GM12873 (cell line): ENCODE measurements at regions not wholly inside any gene's neighbourhood (a gene's known extent, or its start where the extent isn't known, plus 50 kb on each side); places are given as distances from the start of the nearest gene placed in this dataset.

Source experiments
- TF ChIP-seq, protein P1 (sequence below): IDR thresholded peaks from 2 replicates; pipeline ENCODE4 v1.5.1; 2012; ENCODE audit warnings: low read depth, mild to moderate bottlenecking, moderate library complexity, low read length, control low read depth; ENCODE audit not compliant: insufficient read depth; ENCODE audit errors: missing control alignments

DNA sequence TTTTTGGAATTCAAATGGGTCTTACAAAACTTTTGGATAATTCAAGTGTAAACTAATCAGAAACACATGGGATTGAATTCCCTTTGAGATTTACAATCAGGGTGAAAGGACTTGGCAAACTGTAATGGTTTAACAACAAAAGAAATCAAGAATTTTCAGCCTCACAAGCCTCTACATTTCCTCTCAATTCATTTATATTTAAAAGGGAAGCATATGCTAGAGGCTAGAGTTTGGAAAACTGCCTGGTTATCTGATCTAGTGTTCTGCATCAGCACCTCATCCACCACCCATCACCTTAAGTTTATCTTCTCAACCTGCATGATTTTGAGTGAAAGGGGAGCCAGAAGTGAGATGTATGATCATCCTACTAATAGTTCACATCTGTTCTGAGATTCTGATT, 120.7 kb downstream of the TES start:
- TF ChIP-seq, protein P1, sequence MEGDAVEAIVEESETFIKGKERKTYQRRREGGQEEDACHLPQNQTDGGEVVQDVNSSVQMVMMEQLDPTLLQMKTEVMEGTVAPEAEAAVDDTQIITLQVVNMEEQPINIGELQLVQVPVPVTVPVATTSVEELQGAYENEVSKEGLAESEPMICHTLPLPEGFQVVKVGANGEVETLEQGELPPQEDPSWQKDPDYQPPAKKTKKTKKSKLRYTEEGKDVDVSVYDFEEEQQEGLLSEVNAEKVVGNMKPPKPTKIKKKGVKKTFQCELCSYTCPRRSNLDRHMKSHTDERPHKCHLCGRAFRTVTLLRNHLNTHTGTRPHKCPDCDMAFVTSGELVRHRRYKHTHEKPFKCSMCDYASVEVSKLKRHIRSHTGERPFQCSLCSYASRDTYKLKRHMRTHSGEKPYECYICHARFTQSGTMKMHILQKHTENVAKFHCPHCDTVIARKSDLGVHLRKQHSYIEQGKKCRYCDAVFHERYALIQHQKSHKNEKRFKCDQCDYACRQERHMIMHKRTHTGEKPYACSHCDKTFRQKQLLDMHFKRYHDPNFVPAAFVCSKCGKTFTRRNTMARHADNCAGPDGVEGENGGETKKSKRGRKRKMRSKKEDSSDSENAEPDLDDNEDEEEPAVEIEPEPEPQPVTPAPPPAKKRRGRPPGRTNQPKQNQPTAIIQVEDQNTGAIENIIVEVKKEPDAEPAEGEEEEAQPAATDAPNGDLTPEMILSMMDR, result no peak

- TF ChIP-seq, protein P1, result no peak
Measured at GRCh38 chr7:116332766-116333165, 122.4 kb downstream of the TES start.

- TF ChIP-seq, protein P1, result no peak
Measured at GRCh38 chr7:116334555-116334954, 124.2 kb downstream of the TES start.

- TF ChIP-seq, protein P1, result no peak
Measured at GRCh38 chr7:116337018-116337417, 126.7 kb downstream of the TES start.

DNA sequence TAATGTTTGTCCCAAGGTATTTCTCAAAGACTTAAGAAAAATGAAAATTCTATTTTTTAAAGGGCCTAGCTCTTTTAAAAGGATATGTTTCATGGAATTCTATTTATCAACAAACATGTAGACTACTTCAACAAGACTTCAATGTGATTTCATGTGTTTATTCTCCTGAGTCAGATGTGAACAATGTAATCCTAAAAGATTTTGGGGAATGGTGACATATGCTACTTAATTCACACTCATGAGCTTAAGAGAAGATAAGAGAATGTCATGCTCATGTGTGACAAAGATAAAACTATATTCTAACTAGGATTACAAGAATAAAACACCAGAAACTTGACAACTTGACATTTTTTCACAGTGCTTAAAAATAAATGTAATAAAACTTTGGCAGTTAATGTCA, 127.5 kb downstream of the TES start:
- TF ChIP-seq, protein P1, result no peak

- TF ChIP-seq, protein P1, result no peak
Measured at GRCh38 chr7:116339564-116339963, 129.2 kb downstream of the TES start.

DNA sequence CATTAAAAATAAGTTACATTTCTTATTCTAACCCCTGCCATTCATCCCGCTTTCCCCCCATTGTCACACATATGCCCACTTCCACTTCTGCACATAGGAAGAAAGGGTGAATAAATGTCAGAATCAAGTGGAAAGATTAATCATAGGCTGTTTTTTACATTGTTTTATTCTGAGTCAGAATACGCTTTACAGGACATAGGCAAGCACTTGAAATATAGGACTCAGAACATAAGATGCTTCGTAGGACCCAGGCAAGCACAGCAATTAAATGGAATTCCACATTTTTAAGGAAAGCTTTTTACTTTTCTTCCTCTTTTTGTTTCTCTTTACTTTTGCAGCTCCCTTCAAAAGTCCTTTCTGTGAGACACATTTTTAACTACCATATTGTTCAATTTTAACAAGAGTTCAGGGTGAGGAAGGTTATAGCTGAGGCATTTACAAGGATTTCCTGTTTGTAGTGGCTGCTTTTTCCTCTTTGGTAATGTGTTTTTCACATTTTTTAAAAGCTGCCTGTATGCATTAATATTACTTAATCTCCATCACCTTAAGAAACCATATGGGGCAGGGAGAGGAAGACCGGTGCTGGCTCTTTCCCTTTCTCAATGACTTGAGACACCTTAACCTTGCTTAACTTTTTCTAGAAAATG, 130.0 kb downstream of the TES start:
- TF ChIP-seq, protein P1, result no peak
